ENCODE measurements at regions not wholly inside any gene's neighbourhood (a gene's known extent, or its start where the extent isn't known, plus 50 kb on each side); places are given as distances from the start of the nearest gene placed in this dataset.

- Histone ChIP-seq H3K4me2 (ENCODE audit: low read depth, low read length) (no peak overlapping the region), H3K27me3 (ENCODE audit: control insufficient read depth in 1 of 2, insufficient read depth in 2 of 2, low read length in 2 of 2) (no peaks in the 10 kb centered on the region), H4K20me1 (ENCODE audit: insufficient read depth, low read length) (no peaks in the 10 kb centered on the region), H3K79me2 (ENCODE audit: insufficient read depth, low read length) (no peaks in the 10 kb centered on the region), H3K4me1 (ENCODE audit: insufficient read depth, low read length) (no peaks in the 10 kb centered on the region), H3K27ac (ENCODE audit: extremely low read length, insufficient read depth, low read length) (no peak overlapping the region), H3K9me3 (ENCODE audit: low read length) (no peaks in the 10 kb centered on the region), H3K4me3 (replicated peaks in 1 of 3; ENCODE audit: insufficient read depth in 1 of 3, low read depth in 2 of 3, low read length in 3 of 3) (no peak overlapping the region), H2AFZ (ENCODE audit: low read length) (no peak overlapping the region), H3K36me3 (replicated peaks in 1 of 2; ENCODE audit: control insufficient read depth in 1 of 2, insufficient read depth in 2 of 2, low read length in 2 of 2) (no peaks in the 10 kb centered on the region), H3K9ac (ENCODE audit: insufficient read depth, low read depth, low read length) (no peak overlapping the region)
- intact Hi-C loops (cut with micrococcal nuclease; ENCODE audit: unreplicated experiment) (no loop called here), in situ Hi-C loops (cut with HindIII; ENCODE audit: extremely low pct_ligation_motif_present, low pct_unique_long_range_greater_than_20kb) (no loop called here)
- BruUV-seq (replicated peaks), result no TSS peak
- FAIRE-seq, result no peak
- no peak for TF ChIP-seq ZNF180 (CRISPR knock-in tag; IDR thresholded peaks at IDR 0.05; ENCODE audit: borderline replicate concordance, low read depth)
- TF ChIP-seq ZNF253 (CRISPR knock-in tag; IDR thresholded peaks at IDR 0.05; ENCODE audit: borderline replicate concordance), result no peak
- TF ChIP-seq ZFP90 (CRISPR knock-in tag; IDR thresholded peaks at IDR 0.05; ENCODE audit: borderline replicate concordance), result no peak
- TF ChIP-seq ZMYM3 (CRISPR knock-in tag; IDR thresholded peaks at IDR 0.05), result no peak
- TF ChIP-seq CCDC6 (CRISPR knock-in tag; IDR thresholded peaks at IDR 0.05), result no peak
- no peak for TF ChIP-seq IRX3 (CRISPR knock-in tag; IDR thresholded peaks at IDR 0.05; ENCODE audit: borderline replicate concordance, low read depth)
- ATAC-seq, result no peak
- ChIA-PET POLR2A (no interaction called here), CTCF (ENCODE audit: low intra/inter-chr PET ratio, low total read pairs) (no interaction called here)
- WGBS (ENCODE audit: low lambda C conversion rate), result 12% methylated on average over 5 of the region's 5 CpGs
- DNase-seq (ENCODE audit: low spot score), result no peak
Measured at GRCh38 chr4:75344915-75345314, 169.3 kb downstream of the RCHY1 start.

- H2AFZ ChIP-seq (ENCODE audit: low read length), result no peak overlapping the region
- ChIA-PET CTCF (ENCODE audit: low intra/inter-chr PET ratio, low total read pairs) (no interaction called here), POLR2A (no interaction called here)
- no peak overlapping the region for H3K9ac ChIP-seq (ENCODE audit: insufficient read depth, low read depth, low read length)
- no peak overlapping the region for H3K27ac ChIP-seq (ENCODE audit: extremely low read length, insufficient read depth, low read length)
- WGBS (ENCODE audit: low lambda C conversion rate), result 0% methylated on average over 2 of the region's 2 CpGs
- no peak for FAIRE-seq
- DNase-seq (ENCODE audit: low spot score), result no peak
- H3K36me3 ChIP-seq (replicated peaks in 1 of 2; ENCODE audit: control insufficient read depth in 1 of 2, insufficient read depth in 2 of 2, low read length in 2 of 2), result no peaks in the 10 kb centered on the region
- H4K20me1 ChIP-seq (ENCODE audit: insufficient read depth, low read length), result no peaks in the 10 kb centered on the region
- no peak overlapping the region for H3K4me3 ChIP-seq (replicated peaks in 1 of 3; ENCODE audit: insufficient read depth in 1 of 3, low read depth in 2 of 3, low read length in 3 of 3)
- in situ Hi-C loops (cut with HindIII; ENCODE audit: extremely low pct_ligation_motif_present, low pct_unique_long_range_greater_than_20kb) (no loop called here), intact Hi-C loops (cut with micrococcal nuclease; ENCODE audit: unreplicated experiment) (no loop called here)
- no peaks in the 10 kb centered on the region for H3K79me2 ChIP-seq (ENCODE audit: insufficient read depth, low read length)
- no peak overlapping the region for H3K4me2 ChIP-seq (ENCODE audit: low read depth, low read length)
- no peaks in the 10 kb centered on the region for H3K9me3 ChIP-seq (ENCODE audit: low read length)
- no peak for ATAC-seq
- no peaks in the 10 kb centered on the region for H3K27me3 ChIP-seq (ENCODE audit: control insufficient read depth in 1 of 2, insufficient read depth in 2 of 2, low read length in 2 of 2)
- BruUV-seq (replicated peaks), result no TSS peak
- H3K4me1 ChIP-seq (ENCODE audit: insufficient read depth, low read length), result no peaks in the 10 kb centered on the region
- no peak for TF ChIP-seq MIER3 (CRISPR knock-in tag; IDR thresholded peaks at IDR 0.05; ENCODE audit: borderline replicate concordance)
- TF ChIP-seq ZNF281 (CRISPR knock-in tag; IDR thresholded peaks at IDR 0.05; ENCODE audit: borderline replicate concordance), result no peak
- TF ChIP-seq ZNF354B (CRISPR knock-in tag; IDR thresholded peaks at IDR 0.05), result no peak
- TF ChIP-seq MEIS2 (CRISPR knock-in tag; IDR thresholded peaks at IDR 0.05), result no peak
- no peak for TF ChIP-seq JUND (CRISPR knock-in tag; IDR thresholded peaks at IDR 0.05)
- no peak for TF ChIP-seq ZBTB26 (CRISPR knock-in tag; IDR thresholded peaks at IDR 0.05; ENCODE audit: borderline replicate concordance)
- no peak for TF ChIP-seq ZNF414 (CRISPR knock-in tag; IDR thresholded peaks at IDR 0.05)
- TF ChIP-seq CENPX (CRISPR knock-in tag; IDR thresholded peaks at IDR 0.05), result no peak
Measured at GRCh38 chr4:75343333-75343732, 170.9 kb downstream of the RCHY1 start.
